ES-I3 (cell line): ENCODE measurements at regions not wholly inside any gene's neighbourhood (a gene's known extent, or its start where the extent isn't known, plus 50 kb on each side); places are given as distances from the start of the nearest gene placed in this dataset.
"Not testable (repeated sequence)": the region's sequence is repeated elsewhere in the genome, so short reads cannot be mapped to it uniquely, and the experiment has no call there.

Source experiments
- H3K36me3 ChIP-seq: 2 replicates; pipeline ENCODE4 v1.6.1; 2013; ENCODE audit warnings: mild to moderate bottlenecking, low read length, control low read depth, moderate library complexity; ENCODE audit not compliant: insufficient read depth
- H3K4me1 ChIP-seq: 2 replicates; pipeline ENCODE4 v1.6.1; 2013; ENCODE audit warnings: mild to moderate bottlenecking, control low read depth, low read length; ENCODE audit not compliant: insufficient read depth
- H3K9ac ChIP-seq: 2 replicates; pipeline ENCODE4 v1.6.1; 2013; ENCODE audit warnings: low read depth, mild to moderate bottlenecking, low read length, moderate library complexity
- H3K9me3 ChIP-seq: 2 replicates; pipeline ENCODE4 v1.6.1; 2013; ENCODE audit warnings: mild to moderate bottlenecking, low read length, moderate library complexity; ENCODE audit not compliant: control insufficient read depth, insufficient read depth

GRCh38 chr21:9959220-9959964 lies 562.0 kb upstream of the TPTE start:
- H3K9me3 ChIP-seq, H3K36me3 ChIP-seq, H3K9ac ChIP-seq, H3K4me1 ChIP-seq: not testable (repeated sequence)

GRCh38 chr21:9969399-9969798 lies 552.0 kb upstream of the TPTE start:
- not testable (repeated sequence) for H3K36me3 ChIP-seq, H3K4me1 ChIP-seq, H3K9ac ChIP-seq, H3K9me3 ChIP-seq

- not testable (repeated sequence) for H3K9me3 ChIP-seq, H3K9ac ChIP-seq, H3K36me3 ChIP-seq, H3K4me1 ChIP-seq
Measured at GRCh38 chr21:9972018-9972417, 549.4 kb upstream of the TPTE start.

GRCh38 chr21:9978371-9978770 lies 543.0 kb upstream of the TPTE start:
- not testable (repeated sequence) for H3K9ac ChIP-seq, H3K36me3 ChIP-seq, H3K9me3 ChIP-seq, H3K4me1 ChIP-seq

- H3K9me3 ChIP-seq, H3K4me1 ChIP-seq, H3K36me3 ChIP-seq, H3K9ac ChIP-seq: not testable (repeated sequence)
Measured at GRCh38 chr21:9997507-9997906, 523.9 kb upstream of the TPTE start.

GRCh38 chr21:10002762-10003313 lies 518.5 kb upstream of the TPTE start:
- H3K36me3 ChIP-seq, H3K4me1 ChIP-seq, H3K9ac ChIP-seq, H3K9me3 ChIP-seq: not testable (repeated sequence)

GRCh38 chr21:10005791-10006190 lies 515.6 kb upstream of the TPTE start:
- not testable (repeated sequence) for H3K4me1 ChIP-seq, H3K9ac ChIP-seq, H3K36me3 ChIP-seq, H3K9me3 ChIP-seq

- H3K36me3 ChIP-seq, H3K9ac ChIP-seq, H3K4me1 ChIP-seq, H3K9me3 ChIP-seq: not testable (repeated sequence)
Measured at GRCh38 chr21:10016991-10017390, 504.4 kb upstream of the TPTE start.

- H3K9ac ChIP-seq, H3K9me3 ChIP-seq, H3K4me1 ChIP-seq, H3K36me3 ChIP-seq: not testable (repeated sequence)
Measured at GRCh38 chr21:10017757-10018156, 503.6 kb upstream of the TPTE start.

- H3K9ac ChIP-seq, H3K9me3 ChIP-seq, H3K4me1 ChIP-seq, H3K36me3 ChIP-seq: not testable (repeated sequence)
Measured at GRCh38 chr21:10021462-10021861, 499.9 kb upstream of the TPTE start.

GRCh38 chr21:10022745-10023144 lies 498.6 kb upstream of the TPTE start:
- H3K9me3 ChIP-seq, H3K4me1 ChIP-seq, H3K36me3 ChIP-seq, H3K9ac ChIP-seq: not testable (repeated sequence)
